ENCODE measurements at regions not wholly inside any gene's neighbourhood (a gene's known extent, or its start where the extent isn't known, plus 50 kb on each side); places are given as distances from the start of the nearest gene placed in this dataset.

GRCh38 chr3:124057420-124057819 lies 65.5 kb upstream of the ROPN1 start:
- TF ChIP-seq EZH2 (IDR thresholded peaks at IDR 0.05; ENCODE audit: borderline replicate concordance, low read length): no peak
- TF ChIP-seq, protein P1, sequence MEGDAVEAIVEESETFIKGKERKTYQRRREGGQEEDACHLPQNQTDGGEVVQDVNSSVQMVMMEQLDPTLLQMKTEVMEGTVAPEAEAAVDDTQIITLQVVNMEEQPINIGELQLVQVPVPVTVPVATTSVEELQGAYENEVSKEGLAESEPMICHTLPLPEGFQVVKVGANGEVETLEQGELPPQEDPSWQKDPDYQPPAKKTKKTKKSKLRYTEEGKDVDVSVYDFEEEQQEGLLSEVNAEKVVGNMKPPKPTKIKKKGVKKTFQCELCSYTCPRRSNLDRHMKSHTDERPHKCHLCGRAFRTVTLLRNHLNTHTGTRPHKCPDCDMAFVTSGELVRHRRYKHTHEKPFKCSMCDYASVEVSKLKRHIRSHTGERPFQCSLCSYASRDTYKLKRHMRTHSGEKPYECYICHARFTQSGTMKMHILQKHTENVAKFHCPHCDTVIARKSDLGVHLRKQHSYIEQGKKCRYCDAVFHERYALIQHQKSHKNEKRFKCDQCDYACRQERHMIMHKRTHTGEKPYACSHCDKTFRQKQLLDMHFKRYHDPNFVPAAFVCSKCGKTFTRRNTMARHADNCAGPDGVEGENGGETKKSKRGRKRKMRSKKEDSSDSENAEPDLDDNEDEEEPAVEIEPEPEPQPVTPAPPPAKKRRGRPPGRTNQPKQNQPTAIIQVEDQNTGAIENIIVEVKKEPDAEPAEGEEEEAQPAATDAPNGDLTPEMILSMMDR (IDR thresholded peaks at IDR 0.05; ENCODE audit: low read length): no peak
